Hematopoietic multipotent progenitor cell treated with erythropoietin and hydrocortisone succinate and interleukin-3 and kit ligand, for 8 days (in vitro differentiated cells): ENCODE measurements at regions not wholly inside any gene's neighbourhood (a gene's known extent, or its start where the extent isn't known, plus 50 kb on each side); places are given as distances from the start of the nearest gene placed in this dataset.
"Not testable (repeated sequence)": the region's sequence is repeated elsewhere in the genome, so short reads cannot be mapped to it uniquely, and the experiment has no call there.

Experiments
- DNase-seq: peaks from one replicate; pipeline ENCODE4 v3.0.0-alpha.2; 2015

DNA sequence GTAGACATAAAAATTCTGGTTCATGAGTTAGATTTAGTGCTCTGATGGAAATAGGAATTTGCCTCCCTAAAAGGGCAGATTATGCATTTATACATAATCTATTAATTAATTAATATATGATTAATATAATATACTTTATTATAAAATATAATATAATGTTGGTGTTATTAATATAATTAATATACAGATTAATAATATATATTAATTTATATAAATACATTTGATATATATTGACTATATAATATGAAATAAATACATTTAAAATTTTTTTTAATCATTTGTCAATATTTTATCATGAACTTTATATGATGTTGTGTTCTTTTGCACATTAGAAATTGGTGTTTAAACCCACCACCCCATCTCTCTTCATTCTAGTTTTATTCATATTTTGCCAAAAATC is 652.1 kb upstream of the ZNF804A start:
- no peak for DNase-seq

- DNase-seq: no peak
Observed at GRCh38 chr2:183948861-183949260, 649.5 kb upstream of the ZNF804A start.

- DNase-seq: no peak
Observed at GRCh38 chr2:183950673-183951072, 647.7 kb upstream of the ZNF804A start.

DNA sequence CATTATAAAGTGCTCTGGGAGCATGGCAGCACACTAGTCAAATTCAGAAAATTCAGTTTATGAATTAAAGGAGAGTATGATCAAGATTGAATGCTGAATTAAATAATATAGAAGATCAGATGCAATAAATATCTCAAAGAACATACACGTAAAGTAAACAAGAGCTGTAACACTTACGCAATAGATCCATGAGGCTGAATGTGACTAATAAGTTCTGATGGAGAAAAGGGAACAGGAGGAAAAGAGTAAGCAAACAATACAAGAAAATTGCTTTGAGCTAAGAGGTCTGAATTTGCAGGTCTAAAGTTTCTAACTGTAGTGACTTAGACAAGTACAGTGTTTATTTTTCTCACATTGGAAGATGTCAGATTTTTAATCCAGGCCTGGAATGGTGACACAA is 646.7 kb upstream of the ZNF804A start:
- DNase-seq: no peak

GRCh38 chr2:183952741-183953140 is 645.6 kb upstream of the ZNF804A start:
- DNase-seq: no peak

- no peak for DNase-seq
Observed at GRCh38 chr2:183963609-183964008, 634.7 kb upstream of the ZNF804A start.

DNA sequence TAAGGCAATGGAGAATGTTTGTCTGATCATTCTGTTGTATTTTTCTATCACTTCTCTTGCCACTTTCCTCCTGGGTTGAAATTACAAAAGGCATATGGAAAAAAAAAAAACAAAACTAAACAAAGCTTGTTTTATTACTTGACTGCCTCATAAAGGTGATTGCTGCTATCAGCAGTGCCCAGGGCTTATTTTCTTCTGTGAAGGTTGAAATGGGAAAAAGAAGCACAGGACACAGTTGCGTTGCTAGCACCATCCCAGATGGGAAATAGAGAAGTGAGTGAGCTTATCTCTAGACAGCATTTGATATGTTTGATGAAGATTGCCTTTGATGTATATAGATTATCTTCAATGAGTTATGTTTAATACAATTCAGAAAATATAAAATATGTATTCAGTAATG is 633.8 kb upstream of the ZNF804A start:
- no peak for DNase-seq

GRCh38 chr2:183967756-183968155 is 630.6 kb upstream of the ZNF804A start:
- DNase-seq: no peak

- not testable (repeated sequence) for DNase-seq
Observed at GRCh38 chr2:183975676-183976075, 622.7 kb upstream of the ZNF804A start.

DNA sequence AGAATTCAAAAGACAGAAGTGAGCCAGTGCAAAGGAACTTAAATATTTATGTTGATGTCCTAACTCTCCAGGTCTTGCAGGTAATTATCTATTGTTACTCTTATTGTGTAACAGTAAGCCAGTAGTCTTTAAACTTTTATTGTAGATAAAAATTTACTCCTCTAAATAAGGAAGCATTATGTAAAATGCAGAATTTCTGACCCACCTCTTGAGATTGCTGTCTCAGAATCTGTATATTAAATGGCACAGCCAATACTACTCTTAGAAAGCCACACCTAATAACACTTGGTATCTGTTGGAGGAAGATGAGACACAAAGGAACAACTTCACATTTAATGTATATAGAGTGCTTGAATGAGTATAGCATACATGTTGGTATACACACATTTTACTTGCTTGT is 613.5 kb upstream of the ZNF804A start:
- no peak for DNase-seq

- DNase-seq: no peak
Observed at GRCh38 chr2:183991968-183992367, 606.4 kb upstream of the ZNF804A start.

- DNase-seq: no peak
Observed at GRCh38 chr2:183993052-183993451, 605.3 kb upstream of the ZNF804A start.

DNA sequence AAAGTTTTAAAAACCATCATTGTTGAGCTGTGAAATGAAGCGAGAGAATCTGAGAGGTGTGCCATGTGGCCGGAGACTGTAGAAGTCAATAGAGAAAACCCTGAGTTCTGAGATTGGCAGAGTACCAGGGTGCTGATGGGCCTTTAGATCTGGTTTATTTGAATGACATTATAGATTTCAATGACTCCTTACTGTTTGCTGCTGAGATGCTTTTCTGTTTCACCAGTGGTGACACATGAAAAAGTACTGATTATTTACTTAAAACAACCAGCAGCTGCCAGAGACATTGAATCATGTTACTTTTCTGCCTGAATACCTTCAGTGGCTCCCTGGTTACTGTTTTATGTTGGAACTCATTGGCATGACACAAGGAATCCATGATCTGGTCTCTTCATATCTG is 602.7 kb upstream of the ZNF804A start:
- no peak for DNase-seq

- no peak for DNase-seq
Observed at GRCh38 chr2:183996825-183997793, 601.2 kb upstream of the ZNF804A start.

GRCh38 chr2:183998041-183998796 is 600.1 kb upstream of the ZNF804A start:
- DNase-seq: no peak

- no peak for DNase-seq
Observed at GRCh38 chr2:183998797-183999190, 599.5 kb upstream of the ZNF804A start.

GRCh38 chr2:184004289-184004947 is 593.9 kb upstream of the ZNF804A start:
- no peak for DNase-seq

DNA sequence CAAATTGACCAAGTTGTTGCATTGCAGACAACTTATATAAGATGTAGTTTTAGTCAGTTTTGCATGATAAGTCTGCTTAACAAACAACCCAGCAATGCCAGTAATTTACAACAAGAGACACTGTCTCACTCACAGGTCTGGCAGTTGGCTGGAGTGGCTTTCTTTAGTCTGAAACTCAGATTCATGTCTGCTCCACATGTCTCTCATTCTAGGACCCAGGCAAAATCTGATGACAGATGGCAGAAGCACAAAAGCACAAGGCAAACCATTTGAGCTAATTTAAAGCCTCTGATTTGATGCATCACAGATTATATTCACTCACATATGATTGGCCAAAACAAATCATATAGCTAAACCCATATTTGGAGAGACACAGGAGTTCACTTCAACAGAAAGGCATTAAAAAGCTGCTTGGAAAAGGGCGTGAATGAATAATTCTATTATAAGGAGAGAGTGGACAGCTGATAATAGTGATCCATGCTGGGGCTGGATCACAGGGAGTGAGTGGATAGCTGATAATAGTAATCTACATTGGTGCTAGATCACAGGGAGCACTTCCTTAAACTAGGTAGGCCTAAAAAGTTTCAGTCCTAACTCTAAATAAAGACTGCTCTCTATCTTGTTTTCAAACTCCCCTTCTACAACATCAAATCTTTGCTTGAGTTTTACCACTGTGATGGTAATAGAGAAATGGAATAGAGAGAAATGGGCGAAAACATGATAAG is 593.2 kb upstream of the ZNF804A start:
- DNase-seq: no peak

- no peak for DNase-seq
Observed at GRCh38 chr2:184006998-184007397, 591.3 kb upstream of the ZNF804A start.

- no peak for DNase-seq
Observed at GRCh38 chr2:184026961-184027360, 571.4 kb upstream of the ZNF804A start.

DNA sequence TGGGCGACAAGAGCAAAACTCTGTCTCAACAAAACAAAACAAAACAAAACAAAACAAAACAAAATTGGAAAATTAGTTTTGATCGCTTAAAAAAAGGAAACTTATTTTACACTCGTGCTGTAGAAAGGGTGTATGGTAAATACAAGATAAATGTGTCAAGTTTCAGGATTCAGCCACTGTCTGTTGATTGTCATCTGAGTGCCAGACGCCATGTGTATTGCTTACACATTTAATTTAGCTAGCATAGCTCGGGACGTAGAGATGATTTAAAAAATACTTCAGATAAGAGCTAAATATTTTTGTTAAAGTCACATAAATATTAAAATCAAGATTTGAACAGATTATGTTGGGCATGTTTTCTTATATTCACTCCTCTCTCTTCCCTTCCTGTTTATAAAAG is 568.1 kb upstream of the ZNF804A start:
- no peak for DNase-seq

DNA sequence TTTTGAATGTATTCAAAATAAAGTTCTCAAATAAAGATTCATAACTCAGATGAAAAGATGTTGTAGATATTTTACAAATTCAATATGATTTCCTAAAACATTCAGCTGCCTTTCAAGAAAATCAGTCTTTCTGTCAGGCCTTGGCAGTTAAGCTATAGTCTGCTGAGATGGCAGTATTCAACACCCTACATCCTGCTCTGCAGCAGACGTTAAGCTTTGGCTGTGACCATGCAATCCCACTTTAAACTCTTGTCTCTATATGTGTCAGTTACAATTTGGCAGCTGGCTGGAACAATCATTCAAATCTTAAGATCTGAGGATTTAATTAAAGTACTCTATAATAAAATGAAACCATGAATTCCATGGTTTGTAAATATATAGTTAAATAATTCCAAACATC is 567.3 kb upstream of the ZNF804A start:
- DNase-seq: no peak
